HepG2 (cell line): ENCODE measurements at regions not wholly inside any gene's neighbourhood (a gene's known extent, or its start where the extent isn't known, plus 50 kb on each side); places are given as distances from the start of the nearest gene placed in this dataset.
A peak's percentile ranks its signal among the peaks of the same experiment; 100 is the strongest.

Experiments used
- ATAC-seq: fragments of 200-7000 bp; cut with Tn5 transposase; 3 replicates; pipeline ENCODE4 v1.9.1; 2020; ENCODE audit warnings: mild to moderate bottlenecking, moderate library complexity
- BruUV-seq: library from RNA; stranded (reverse); fragments of 400-500 nt; replicated peaks from 2 replicates; lab custom pipeline; 2021; lab: Mats Ljungman, UMichigan
- CTCF ChIA-PET: fragments of 300-600 bp; formaldehyde crosslinking; extraction: SDS; loops from one replicate; lab custom pipeline; 2021; ENCODE audit warnings: low total read pairs, inconsistent platforms, low intra/inter-chr PET ratio; lab: Yijun Ruan, JAX
- POLR2A ChIA-PET: fragments of 350-600 bp; sonication (Branson Sonifier 250); formaldehyde crosslinking; loops from one replicate; lab custom pipeline; 2020; ENCODE audit warnings: antibody characterized with exemption, inconsistent platforms; lab: Yijun Ruan, JAX
- DNase-seq: peaks from one replicate; pipeline ENCODE4 v3.0.0-alpha.2; 2015; ENCODE audit warnings: low spot score
- FAIRE-seq: peaks from 3 replicates; lab custom pipeline; 2011; peaks lifted over from hg19 to GRCh38; lab: Jason Lieb, UNC
- H2AFZ ChIP-seq: one replicate; pipeline ENCODE4 v1.6.1; 2011; ENCODE audit warnings: low read length, inconsistent platforms
- H3K27ac ChIP-seq: fragments of 300-600 bp; 3 replicates; pipeline ENCODE4 v1.8.0; 2011; ENCODE audit warnings: mixed run types, mild to moderate bottlenecking, mixed read lengths, low read length, inconsistent platforms; ENCODE audit not compliant: insufficient read depth; ENCODE audit errors: extremely low read length
- H3K27me3 ChIP-seq, 2 experiments: fragments of 200-600 bp in 1 of 2; 2 replicates in 1 of 2; 3 replicates in 1 of 2; pipeline versions ENCODE4 v1.6.0 to v1.8.0; 2011; ENCODE audit warnings: low read length in 2 of 2, mild to moderate bottlenecking in 2 of 2, moderate library complexity in 2 of 2, inconsistent platforms in 1 of 2; ENCODE audit not compliant: insufficient read depth in 2 of 2, control insufficient read depth in 1 of 2
- H3K36me3 ChIP-seq, 2 experiments: fragments of 200-600 bp in 1 of 2; replicated peaks in 1 of 2; 2 replicates in 1 of 2; 3 replicates in 1 of 2; pipeline versions ENCODE4 v1.5.1 to v1.8.0; 2011; ENCODE audit warnings: low read length in 2 of 2, inconsistent platforms in 1 of 2; ENCODE audit not compliant: insufficient read depth in 2 of 2, control insufficient read depth in 1 of 2
- H3K4me1 ChIP-seq: 2 replicates; pipeline ENCODE4 v1.5.1; 2012; ENCODE audit warnings: low read length, inconsistent platforms; ENCODE audit not compliant: insufficient read depth
- H3K4me2 ChIP-seq: 2 replicates; pipeline ENCODE4 v1.6.0; 2011; ENCODE audit warnings: low read depth, low read length, inconsistent platforms
- H3K4me3 ChIP-seq, 3 experiments: fragments of 200-600 bp in 1 of 3; sonication (generic), shearing (Covaris generic) in 1 of 3; replicated peaks in 1 of 3; 2 replicates each; pipeline ENCODE4 v1.5.1; 2011 to 2016; ENCODE audit warnings: low read length in 3 of 3, inconsistent platforms in 2 of 3, low read depth in 2 of 3, mild to moderate bottlenecking in 2 of 3, control low read depth in 1 of 3, mixed read lengths in 1 of 3; ENCODE audit not compliant: insufficient read depth in 1 of 3
- H3K79me2 ChIP-seq: one replicate; pipeline ENCODE4 v1.6.1; 2011; ENCODE audit warnings: low read length, inconsistent platforms; ENCODE audit not compliant: insufficient read depth
- H3K9ac ChIP-seq: 2 replicates; pipeline ENCODE4 v1.6.0; 2011; ENCODE audit warnings: mild to moderate bottlenecking, low read depth, low read length, inconsistent platforms; ENCODE audit not compliant: insufficient read depth
- H3K9me3 ChIP-seq: 2 replicates; pipeline ENCODE4 v1.5.1; 2012; ENCODE audit warnings: mild to moderate bottlenecking, low read length
- H4K20me1 ChIP-seq: 2 replicates; pipeline ENCODE4 v1.6.0; 2011; ENCODE audit warnings: inconsistent platforms, mild to moderate bottlenecking, low read length, moderate library complexity; ENCODE audit not compliant: insufficient read depth
- BCL6 ChIP-seq: IDR thresholded peaks from 2 replicates; pipeline ENCODE4 v1.6.1; 2016; ENCODE audit warnings: missing genetic modification reagents, missing compliant biosample characterization
- NPAS2 ChIP-seq: sonication (generic); formaldehyde crosslinking; IDR thresholded peaks from 2 replicates; pipeline ENCODE4 v1.8.0; 2022; ENCODE audit warnings: mild to moderate bottlenecking, missing genetic modification reagents, borderline replicate concordance
- NR2F1 ChIP-seq, 2 experiments: fragments of 450-650 bp in 1 of 2; formaldehyde crosslinking in 1 of 2; IDR thresholded peaks; 2 replicates each; pipeline versions ENCODE4 v1.5.0 to v1.6.1; 2016 to 2020; ENCODE audit warnings: mild to moderate bottlenecking in 1 of 2, missing compliant biosample characterization in 1 of 2, missing genetic modification reagents in 1 of 2, moderate library complexity in 1 of 2
- ZSCAN12 ChIP-seq: sonication (generic); formaldehyde crosslinking; IDR thresholded peaks from 2 replicates; pipeline ENCODE4 v1.9.0; 2021; ENCODE audit warnings: mild to moderate bottlenecking, missing genetic modification reagents
- WGBS: methylation state at CpG from one replicate; pipeline ENCODE4 v1.1.6; 2017; ENCODE audit warnings: low lambda C conversion rate; 5-methylcytosine and 5-hydroxymethylcytosine counted together
- in situ Hi-C: cut with HindIII; loops from 2 replicates; pipeline ENCODE4 v1.10.0; 2017; ENCODE audit warnings: low pct_unique_long_range_greater_than_20kb; ENCODE audit not compliant: extremely low pct_ligation_motif_present
- intact Hi-C: fragments of 100-400 bp; cut with micrococcal nuclease; formaldehyde crosslinking; loops from one replicate; pipeline ENCODE4 v1.10.0; 2022; ENCODE audit not compliant: unreplicated experiment
- TF ChIP-seq, protein P1 (sequence below): sonication (generic); formaldehyde crosslinking; IDR thresholded peaks from 2 replicates; pipeline ENCODE4 v1.4.0; 2020; ENCODE audit warnings: mild to moderate bottlenecking, missing genetic modification reagents

DNA sequence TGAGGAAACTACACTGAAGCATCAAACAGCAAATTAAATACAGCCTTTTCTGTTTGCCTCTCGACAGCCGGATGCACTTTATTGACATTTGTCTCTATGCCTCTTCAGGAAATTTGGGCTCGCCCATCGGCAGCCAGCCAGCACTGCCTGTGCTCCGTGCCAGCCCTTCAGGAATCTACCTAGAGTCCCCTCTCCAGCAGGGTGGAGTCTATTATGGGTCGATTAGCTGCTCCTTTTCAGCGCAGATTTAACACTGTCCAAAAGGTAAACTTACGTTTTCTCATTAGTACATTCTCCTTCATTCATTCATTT lies 91.5 kb downstream of the MYCN start:
- FAIRE-seq (no peak), DNase-seq (no peak), ATAC-seq (no peak)
- H3K36me3 ChIP-seq: no peaks in the 10 kb centered on the region
- TF ChIP-seq ZSCAN12 (CRISPR knock-in tag) (no peak), BCL6 (CRISPR knock-in tag) (peak; percentile 53), NPAS2 (CRISPR knock-in tag) (no peak), NR2F1 (CRISPR knock-in tag; IDR thresholded peaks at IDR 0.05) (no peak)
- peaks cover 0 to 19% of the 10 kb centered on the region in 2 experiments; a peak in 3 of 5 replicates for H3K27me3 ChIP-seq
- no peak overlapping the region for H3K4me2 ChIP-seq
- in situ Hi-C loops: no loop called here
- intact Hi-C loops: loop anchor here (10.0 kb wide), 1 partner anchor 183 kb away; no protein-coding TSS in a partner anchor
- no peak overlapping the region for H2AFZ ChIP-seq
- POLR2A ChIA-PET: no interaction called here
- WGBS: 26% methylated on average over 8 of the region's 8 CpGs
- CTCF ChIA-PET: no interaction called here
- no peaks in the 10 kb centered on the region for H4K20me1 ChIP-seq
- H3K79me2 ChIP-seq: no peaks in the 10 kb centered on the region
- no peaks in the 10 kb centered on the region for H3K9me3 ChIP-seq
- no TSS peak for BruUV-seq
- no peak overlapping the region for H3K4me3 ChIP-seq
- H3K9ac ChIP-seq: no peak overlapping the region
- H3K4me1 ChIP-seq: peaks cover 20% of the 10 kb centered on the region
- no peak overlapping the region for H3K27ac ChIP-seq

DNA sequence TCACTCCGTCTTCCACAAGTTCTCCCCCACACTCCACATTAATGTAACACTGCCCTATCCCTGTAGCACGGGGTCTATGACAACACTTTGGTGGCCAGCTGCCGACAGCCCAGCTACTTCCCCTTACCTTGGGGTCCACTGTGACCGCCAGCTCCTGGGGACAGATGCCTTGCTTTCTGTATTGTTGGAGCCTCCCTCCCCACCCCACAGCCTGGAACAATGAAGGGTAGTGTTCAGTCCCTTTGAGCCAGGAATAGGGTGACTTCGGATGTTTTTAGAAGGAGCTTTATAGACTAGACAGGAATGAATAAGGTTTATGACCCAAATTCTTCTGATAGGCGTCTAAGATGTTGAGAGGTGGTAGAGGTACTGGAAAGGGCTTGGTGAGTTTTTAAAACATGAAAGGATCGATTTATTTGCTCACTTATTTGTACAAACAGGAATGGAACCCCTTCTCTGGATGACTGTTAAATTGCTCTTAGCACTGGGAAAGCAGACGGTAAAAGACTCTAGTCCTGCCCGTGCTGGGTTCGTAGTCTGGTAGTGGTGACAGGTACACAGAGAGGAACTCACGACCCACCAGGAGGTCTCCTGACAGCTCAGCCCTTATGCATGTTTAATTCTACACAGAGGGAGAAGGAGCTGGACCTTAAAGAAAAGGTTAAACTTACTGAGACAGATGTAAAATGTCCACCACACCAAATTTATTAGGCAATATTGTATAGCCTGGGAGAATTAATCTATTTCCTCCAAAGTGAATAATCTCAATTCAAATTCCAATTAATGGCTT lies 90.9 kb downstream of the MYCN start:
- ATAC-seq: peak; percentile 17
- BruUV-seq: no TSS peak

More for the DNA sequence above, 90.9 kb downstream of the MYCN start:
- Histone ChIP-seq H3K79me2 (no peaks in the 10 kb centered on the region), H3K4me1 (peaks cover 20% of the 10 kb centered on the region), H3K36me3 (no peaks in the 10 kb centered on the region), H3K4me3 (peak overlapping the region in 1 of 3 experiments; percentile 39; a peak in 1 of 6 replicates), H3K27ac (no peak overlapping the region), H3K4me2 (peak overlapping the region; percentile 62), H2AFZ (no peak overlapping the region), H3K9me3 (no peaks in the 10 kb centered on the region), H3K27me3 (peaks cover 2 to 19% of the 10 kb centered on the region in 2 experiments; a peak in 3 of 5 replicates), H3K9ac (no peak overlapping the region), H4K20me1 (no peaks in the 10 kb centered on the region)
- TF ChIP-seq, protein P1, sequence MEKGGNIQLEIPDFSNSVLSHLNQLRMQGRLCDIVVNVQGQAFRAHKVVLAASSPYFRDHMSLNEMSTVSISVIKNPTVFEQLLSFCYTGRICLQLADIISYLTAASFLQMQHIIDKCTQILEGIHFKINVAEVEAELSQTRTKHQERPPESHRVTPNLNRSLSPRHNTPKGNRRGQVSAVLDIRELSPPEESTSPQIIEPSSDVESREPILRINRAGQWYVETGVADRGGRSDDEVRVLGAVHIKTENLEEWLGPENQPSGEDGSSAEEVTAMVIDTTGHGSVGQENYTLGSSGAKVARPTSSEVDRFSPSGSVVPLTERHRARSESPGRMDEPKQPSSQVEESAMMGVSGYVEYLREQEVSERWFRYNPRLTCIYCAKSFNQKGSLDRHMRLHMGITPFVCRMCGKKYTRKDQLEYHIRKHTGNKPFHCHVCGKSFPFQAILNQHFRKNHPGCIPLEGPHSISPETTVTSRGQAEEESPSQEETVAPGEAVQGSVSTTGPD: no peak
- DNase-seq (no peak), FAIRE-seq (peak; percentile 4)
- intact Hi-C loops: loop anchor here (10.0 kb wide), 1 partner anchor 184 kb away; no protein-coding TSS in a partner anchor
- 1% methylated on average over 11 of the region's 11 CpGs for WGBS
- ChIA-PET CTCF (no interaction called here), POLR2A (interaction anchor here (1.2 kb wide), 1 partner anchor 39 kb away, joined by 5 read pairs; no protein-coding TSS in a partner anchor)
- in situ Hi-C loops: no loop called here
